ENCODE measurements at regions not wholly inside any gene's neighbourhood (a gene's known extent, or its start where the extent isn't known, plus 50 kb on each side); places are given as distances from the start of the nearest gene placed in this dataset.

GRCh38 chr14:51462182-51462581 is 189.5 kb upstream of the FRMD6 start:
- Mint-ChIP-seq H3K4me3 (no peak overlapping the region), H3K36me3 (ENCODE audit: low read depth) (peaks cover 2% of the 10 kb centered on the region; the same call in 2 of the 3 replicates), H3K9me3 (peaks cover 3% of the 10 kb centered on the region), H3K4me1 (no peaks in the 10 kb centered on the region), H3K27me3 (ENCODE audit: insufficient read depth, low read depth, poor library complexity) (peaks cover 2% of the 10 kb centered on the region), H3K27ac (no peak overlapping the region)
- no peaks in the 10 kb centered on the region for H3K4me1 ChIP-seq (ENCODE audit: insufficient read depth)
- H3K4me2 ChIP-seq = no peak overlapping the region
- no peaks in the 10 kb centered on the region for H3K27me3 ChIP-seq (ENCODE audit: insufficient read depth)
- DNase-seq (ENCODE audit: low spot score) (no peak), ATAC-seq (no peak)
- H3K27ac ChIP-seq (ENCODE audit: low read depth) = no peak overlapping the region
- no peaks in the 10 kb centered on the region for H4K20me1 ChIP-seq (replicated peaks; ENCODE audit: insufficient read depth)
- no peaks in the 10 kb centered on the region for H3K9me2 ChIP-seq (ENCODE audit: insufficient read depth)
- H3K4me3 ChIP-seq = no peak overlapping the region
- H3F3A ChIP-seq (replicated peaks; ENCODE audit: low read depth) = no peaks in the 10 kb centered on the region
- H2AFZ ChIP-seq = no peak overlapping the region
- H3K79me2 ChIP-seq (replicated peaks; ENCODE audit: insufficient read depth) = no peaks in the 10 kb centered on the region
- no peaks in the 10 kb centered on the region for H3K36me3 ChIP-seq (ENCODE audit: insufficient read depth)
- TF ChIP-seq EZH2phosphoT487 (IDR thresholded peaks at IDR 0.05; ENCODE audit: unreplicated experiment) = no peak
- TF ChIP-seq POLR2AphosphoS5 (IDR thresholded peaks at IDR 0.05; ENCODE audit: low read depth) = no peak
- TF ChIP-seq JUNB (IDR thresholded peaks at IDR 0.05; ENCODE audit: unreplicated experiment) = no peak
- no peak for TF ChIP-seq ZNF462 (CRISPR knock-in tag; IDR thresholded peaks at IDR 0.05)
- no peak for TF ChIP-seq ETS1 (IDR thresholded peaks at IDR 0.05)
- no peak for TF ChIP-seq NANOG (IDR thresholded peaks at IDR 0.05; ENCODE audit: borderline replicate concordance)
- no peak for TF ChIP-seq ZNF114 (CRISPR knock-in tag; IDR thresholded peaks at IDR 0.05)
- TF ChIP-seq ZNF331 (CRISPR knock-in tag; IDR thresholded peaks at IDR 0.05; ENCODE audit: low read depth) = no peak
- no peak for TF ChIP-seq CTCF (conservative IDR thresholded peaks at IDR 0.05; ENCODE audit: low read depth in 2 of 2)
